DMS53 treated with DMSO at 0.1 percent for 48 hours (cell line): ENCODE measurements at regions not wholly inside any gene's neighbourhood (a gene's known extent, or its start where the extent isn't known, plus 50 kb on each side); places are given as distances from the start of the nearest gene placed in this dataset.
"Not testable (repeated sequence)": the region's sequence is repeated elsewhere in the genome, so short reads cannot be mapped to it uniquely, and the experiment has no call there.

Source experiments
- DNase-seq: peaks from one replicate; lab custom pipeline; 2025; ENCODE audit not compliant: unreplicated experiment; lab: John Stamatoyannopoulos, UW

- DNase-seq = no peak
Measured at GRCh38 chr6:137545073-137545472, 50.9 kb upstream of the OLIG3 start.

- DNase-seq = no peak
Measured at GRCh38 chr6:137547186-137547585, 53.0 kb upstream of the OLIG3 start.

GRCh38 chr6:137547601-137548000 lies 53.4 kb upstream of the OLIG3 start:
- DNase-seq = no peak

GRCh38 chr6:137549106-137549505 lies 54.9 kb upstream of the OLIG3 start:
- DNase-seq = no peak

- no peak for DNase-seq
Measured at GRCh38 chr6:137550535-137550934, 56.3 kb upstream of the OLIG3 start.

GRCh38 chr6:137552146-137552545 lies 58.0 kb upstream of the OLIG3 start:
- DNase-seq = no peak

- no peak for DNase-seq
Measured at GRCh38 chr6:137552809-137553208, 58.6 kb upstream of the OLIG3 start.

- not testable (repeated sequence) for DNase-seq
Measured at GRCh38 chr6:137559521-137560183, 65.5 kb upstream of the OLIG3 start.

GRCh38 chr6:137560184-137560563 lies 66.0 kb upstream of the OLIG3 start:
- DNase-seq = no peak

GRCh38 chr6:137568067-137568466 lies 73.9 kb upstream of the OLIG3 start:
- DNase-seq = no peak

GRCh38 chr6:137570393-137570792 lies 76.2 kb upstream of the OLIG3 start:
- DNase-seq = peak; percentile 92

GRCh38 chr6:137571854-137572253 lies 77.7 kb upstream of the OLIG3 start:
- DNase-seq = peak; percentile 4

- no peak for DNase-seq
Measured at GRCh38 chr6:137573739-137574138, 79.5 kb upstream of the OLIG3 start.

GRCh38 chr6:137579612-137580011 lies 85.4 kb upstream of the OLIG3 start:
- DNase-seq = no peak

- no peak for DNase-seq
Measured at GRCh38 chr6:137581019-137581707, 87.0 kb upstream of the OLIG3 start.

GRCh38 chr6:137583519-137583918 lies 89.3 kb upstream of the OLIG3 start:
- DNase-seq = not testable (repeated sequence)

GRCh38 chr6:137588472-137588871 lies 94.3 kb upstream of the OLIG3 start:
- no peak for DNase-seq

GRCh38 chr6:137589067-137589848 lies 95.1 kb upstream of the OLIG3 start:
- DNase-seq = peak; percentile 51

- DNase-seq = no peak
Measured at GRCh38 chr6:137590684-137591083, 96.5 kb upstream of the OLIG3 start.

- no peak for DNase-seq
Measured at GRCh38 chr6:137601471-137601870, 107.3 kb upstream of the OLIG3 start.

GRCh38 chr6:137602313-137603197 lies 108.4 kb upstream of the OLIG3 start:
- no peak for DNase-seq
